CD4-positive, alpha-beta T cell (primary cell): ENCODE measurements at regions not wholly inside any gene's neighbourhood (a gene's known extent, or its start where the extent isn't known, plus 50 kb on each side); places are given as distances from the start of the nearest gene placed in this dataset.

Source experiments
- ATAC-seq: fragments of 200-7000 bp; cut with Tn5 transposase; one replicate; pipeline ENCODE4 v1.10.0; 2022; ENCODE audit warnings: mild to moderate bottlenecking; ENCODE audit not compliant: poor library complexity
- CTCF ChIA-PET: fragments of 350-600 bp; sonication (Branson Sonifier 250); formaldehyde crosslinking; loops from one replicate; lab custom pipeline; 2021; ENCODE audit warnings: antibody characterized with exemption, inconsistent platforms; lab: Charles Lee
- POLR2A ChIA-PET: fragments of 350-600 bp; sonication (Branson Sonifier 250); formaldehyde crosslinking; loops from one replicate; lab custom pipeline; 2021; ENCODE audit warnings: antibody characterized with exemption, inconsistent platforms; lab: Charles Lee
- DNase-seq, 14 experiments: peaks; one replicate each; pipeline ENCODE4 v3.0.0-alpha.2; 2013 to 2020; ENCODE audit warnings: mixed read lengths in 2 of 14
- H3K27ac ChIP-seq, 2 donors: one replicate each; pipeline versions ENCODE4 v1.5.1 to v1.7.0; 2013; ENCODE audit warnings: low read length in 2 of 2, low read depth in 1 of 2, mild to moderate bottlenecking in 1 of 2
- H3K27me3 ChIP-seq, 2 experiments: 1 replicate in 1 of 2; 2 replicates in 1 of 2; pipeline versions ENCODE4 v1.6.1 to v1.7.0; 2013; ENCODE audit warnings: low read length in 2 of 2, control low read depth in 1 of 2, mild to moderate bottlenecking in 1 of 2, moderate library complexity in 1 of 2; ENCODE audit not compliant: insufficient read depth in 2 of 2, control insufficient read depth in 1 of 2
- H3K36me3 ChIP-seq: one replicate; pipeline ENCODE4 v1.6.1; 2013; ENCODE audit warnings: low read length, control low read depth; ENCODE audit not compliant: insufficient read depth
- H3K4me1 ChIP-seq: one replicate; pipeline ENCODE4 v1.6.1; 2013; ENCODE audit warnings: low read length, control low read depth; ENCODE audit not compliant: insufficient read depth
- H3K4me3 ChIP-seq: one replicate; pipeline ENCODE4 v1.5.1; 2013; ENCODE audit warnings: mild to moderate bottlenecking, low read length, moderate library complexity
- H3K9me3 ChIP-seq, 2 experiments: 1 replicate in 1 of 2; 2 replicates in 1 of 2; pipeline versions ENCODE4 v1.6.1 to v1.7.0; 2013; ENCODE audit warnings: low read length in 2 of 2, mild to moderate bottlenecking in 2 of 2, control low read depth in 1 of 2, moderate library complexity in 1 of 2; ENCODE audit not compliant: control insufficient read depth in 1 of 2, insufficient read depth in 1 of 2
- H3K27ac Mint-ChIP-seq: one replicate; pipeline ENCODE4 v1.8.0; 2020; ENCODE audit warnings: mixed read lengths
- H3K27me3 Mint-ChIP-seq: one replicate; pipeline ENCODE4 v1.8.0; 2021; ENCODE audit warnings: mixed read lengths
- H3K36me3 Mint-ChIP-seq: one replicate; pipeline ENCODE4 v1.8.0; 2021; ENCODE audit warnings: low read depth, mixed read lengths
- H3K4me1 Mint-ChIP-seq: one replicate; pipeline ENCODE4 v1.8.0; 2021; ENCODE audit warnings: low read depth, mixed read lengths
- H3K4me3 Mint-ChIP-seq: one replicate; pipeline ENCODE4 v1.8.0; 2020; ENCODE audit warnings: mild to moderate bottlenecking, mixed read lengths
- H3K9me3 Mint-ChIP-seq: one replicate; pipeline ENCODE4 v1.8.0; 2020; ENCODE audit warnings: mixed read lengths
- CTCF ChIP-seq: fragments of 200-600 bp; IDR thresholded peaks from one replicate; pipeline ENCODE4 v1.8.0; 2022; ENCODE audit warnings: antibody characterized with exemption, mild to moderate bottlenecking
- intact Hi-C, 2 experiments: fragments of 100-400 bp; cut with DNase I in 1 of 2; cut with micrococcal nuclease in 1 of 2; formaldehyde crosslinking; loops; one replicate each; pipeline versions ENCODE4 v1.15.1 to v1.9.0; 2023 to 2025; cut with DNase I, micrococcal nuclease

GRCh38 chr16:6229186-6229585 is 1103.5 kb upstream of the RBFOX1 start:
- intact Hi-C loops, result no loop called here
- no peaks in the 10 kb centered on the region for H3K27me3 ChIP-seq
- H3K9me3 ChIP-seq, result peaks cover 0 to 13% of the 10 kb centered on the region in 2 experiments
- ATAC-seq, result no peak
- peaks cover 5% of the 10 kb centered on the region for H3K9me3 Mint-ChIP-seq
- TF ChIP-seq CTCF, result no peak
- no peak overlapping the region for H3K27ac ChIP-seq
- H3K36me3 Mint-ChIP-seq, result no peaks in the 10 kb centered on the region
- H3K27me3 Mint-ChIP-seq, result no peaks in the 10 kb centered on the region
- ChIA-PET POLR2A (no interaction called here), CTCF (no interaction called here)
- H3K4me1 ChIP-seq, result no peaks in the 10 kb centered on the region
- H3K4me1 Mint-ChIP-seq, result no peaks in the 10 kb centered on the region
- no peak overlapping the region for H3K4me3 Mint-ChIP-seq
- H3K36me3 ChIP-seq, result no peaks in the 10 kb centered on the region
- H3K27ac Mint-ChIP-seq, result no peak overlapping the region
- H3K4me3 ChIP-seq, result no peak overlapping the region
- DNase-seq, result no peak

- Histone ChIP-seq H3K27me3 (no peaks in the 10 kb centered on the region), H3K9me3 (peaks cover 0 to 9% of the 10 kb centered on the region in 2 experiments), H3K4me1 (no peaks in the 10 kb centered on the region), H3K27ac (no peak overlapping the region), H3K36me3 (no peaks in the 10 kb centered on the region), H3K4me3 (no peak overlapping the region)
- no peak for ATAC-seq
- no peak overlapping the region for H3K4me3 Mint-ChIP-seq
- intact Hi-C loops, result no loop called here
- no peak for TF ChIP-seq CTCF
- H3K9me3 Mint-ChIP-seq, result peaks cover 14% of the 10 kb centered on the region
- CTCF ChIA-PET, result interaction anchor here (1.0 kb wide), 1 partner anchor 8 kb away, joined by 3 read pairs; no protein-coding TSS in a partner anchor
- H3K27ac Mint-ChIP-seq, result no peak overlapping the region
- no peaks in the 10 kb centered on the region for H3K27me3 Mint-ChIP-seq
- H3K36me3 Mint-ChIP-seq, result no peaks in the 10 kb centered on the region
- no peak for DNase-seq
- no peaks in the 10 kb centered on the region for H3K4me1 Mint-ChIP-seq
- POLR2A ChIA-PET, result no interaction called here
Observed at GRCh38 chr16:6218855-6219254, 1113.8 kb upstream of the RBFOX1 start.

- Histone ChIP-seq H3K4me1 (no peaks in the 10 kb centered on the region), H3K27me3 (no peaks in the 10 kb centered on the region), H3K9me3 (peaks cover 0 to 9% of the 10 kb centered on the region in 2 experiments), H3K27ac (no peak overlapping the region), H3K36me3 (no peaks in the 10 kb centered on the region), H3K4me3 (no peak overlapping the region)
- Mint-ChIP-seq H3K4me1 (no peaks in the 10 kb centered on the region), H3K9me3 (peaks cover 14% of the 10 kb centered on the region), H3K27me3 (no peaks in the 10 kb centered on the region), H3K4me3 (no peak overlapping the region), H3K27ac (no peak overlapping the region), H3K36me3 (no peaks in the 10 kb centered on the region)
- TF ChIP-seq CTCF, result no peak
- CTCF ChIA-PET, result no interaction called here
- ATAC-seq, result no peak
- no peak for DNase-seq
- POLR2A ChIA-PET, result no interaction called here
- intact Hi-C loops, result no loop called here
Observed at GRCh38 chr16:6216836-6217235, 1115.8 kb upstream of the RBFOX1 start.
